Mesothelial cell of epicardium (in vitro differentiated cells): ENCODE measurements at regions not wholly inside any gene's neighbourhood (a gene's known extent, or its start where the extent isn't known, plus 50 kb on each side); places are given as distances from the start of the nearest gene placed in this dataset.

Experiments used
- DNase-seq, 2 experiments: peaks; one replicate each; pipeline ENCODE4 v3.0.0; 2021; ENCODE audit warnings: low spot score in 2 of 2; ENCODE audit not compliant: unreplicated experiment in 2 of 2
- H3K27ac Mint-ChIP-seq: 2 replicates; pipeline ENCODE4 v1.8.0; 2021; ENCODE audit warnings: mixed read lengths
- H3K27me3 Mint-ChIP-seq: 2 replicates; pipeline ENCODE4 v1.8.0; 2021; ENCODE audit warnings: low read depth, mixed read lengths
- H3K36me3 Mint-ChIP-seq: 2 replicates; pipeline ENCODE4 v1.8.0; 2021; ENCODE audit warnings: mixed read lengths
- H3K4me1 Mint-ChIP-seq: 2 replicates; pipeline ENCODE4 v1.8.0; 2021; ENCODE audit warnings: mixed read lengths
- H3K4me3 Mint-ChIP-seq: 2 replicates; pipeline ENCODE4 v1.8.0; 2021; ENCODE audit warnings: mild to moderate bottlenecking, moderate library complexity, mixed read lengths
- H3K9me3 Mint-ChIP-seq: 2 replicates; pipeline ENCODE4 v1.8.0; 2021; ENCODE audit warnings: mixed read lengths
- TF ChIP-seq, protein P1 (sequence below): fragments of 200-600 bp; sonication (generic); IDR thresholded peaks from one replicate; pipeline ENCODE4 v1.5.0; 2021; ENCODE audit warnings: antibody characterized with exemption; ENCODE audit not compliant: unreplicated experiment

DNA sequence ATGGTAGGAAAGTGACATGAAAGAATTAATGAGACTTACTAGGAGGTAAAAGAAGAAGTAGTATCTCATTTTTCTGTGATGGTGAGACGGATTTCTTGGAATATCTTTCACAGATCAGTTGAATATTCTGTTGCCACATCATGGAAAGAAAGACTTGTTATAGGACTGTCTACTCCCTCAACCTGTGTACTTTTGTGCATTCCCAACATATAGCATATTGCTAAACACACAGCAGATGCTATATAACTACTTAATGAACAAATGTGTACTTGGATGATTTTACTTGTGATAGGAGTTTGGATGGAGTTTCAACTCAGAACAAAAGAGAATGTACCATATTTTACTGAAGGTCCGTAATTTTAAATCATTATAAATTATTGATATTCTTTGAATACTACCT lies 128.5 kb downstream of the LURAP1L start:
- H3K9me3 Mint-ChIP-seq, result peaks cover 37% of the 10 kb centered on the region
- no peaks in the 10 kb centered on the region for H3K4me1 Mint-ChIP-seq
- TF ChIP-seq, protein P1, sequence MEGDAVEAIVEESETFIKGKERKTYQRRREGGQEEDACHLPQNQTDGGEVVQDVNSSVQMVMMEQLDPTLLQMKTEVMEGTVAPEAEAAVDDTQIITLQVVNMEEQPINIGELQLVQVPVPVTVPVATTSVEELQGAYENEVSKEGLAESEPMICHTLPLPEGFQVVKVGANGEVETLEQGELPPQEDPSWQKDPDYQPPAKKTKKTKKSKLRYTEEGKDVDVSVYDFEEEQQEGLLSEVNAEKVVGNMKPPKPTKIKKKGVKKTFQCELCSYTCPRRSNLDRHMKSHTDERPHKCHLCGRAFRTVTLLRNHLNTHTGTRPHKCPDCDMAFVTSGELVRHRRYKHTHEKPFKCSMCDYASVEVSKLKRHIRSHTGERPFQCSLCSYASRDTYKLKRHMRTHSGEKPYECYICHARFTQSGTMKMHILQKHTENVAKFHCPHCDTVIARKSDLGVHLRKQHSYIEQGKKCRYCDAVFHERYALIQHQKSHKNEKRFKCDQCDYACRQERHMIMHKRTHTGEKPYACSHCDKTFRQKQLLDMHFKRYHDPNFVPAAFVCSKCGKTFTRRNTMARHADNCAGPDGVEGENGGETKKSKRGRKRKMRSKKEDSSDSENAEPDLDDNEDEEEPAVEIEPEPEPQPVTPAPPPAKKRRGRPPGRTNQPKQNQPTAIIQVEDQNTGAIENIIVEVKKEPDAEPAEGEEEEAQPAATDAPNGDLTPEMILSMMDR, result no peak
- peaks cover 9% of the 10 kb centered on the region for H3K36me3 Mint-ChIP-seq
- H3K27ac Mint-ChIP-seq, result no peak overlapping the region
- DNase-seq, result no peak
- no peaks in the 10 kb centered on the region for H3K27me3 Mint-ChIP-seq
- no peak overlapping the region for H3K4me3 Mint-ChIP-seq

DNA sequence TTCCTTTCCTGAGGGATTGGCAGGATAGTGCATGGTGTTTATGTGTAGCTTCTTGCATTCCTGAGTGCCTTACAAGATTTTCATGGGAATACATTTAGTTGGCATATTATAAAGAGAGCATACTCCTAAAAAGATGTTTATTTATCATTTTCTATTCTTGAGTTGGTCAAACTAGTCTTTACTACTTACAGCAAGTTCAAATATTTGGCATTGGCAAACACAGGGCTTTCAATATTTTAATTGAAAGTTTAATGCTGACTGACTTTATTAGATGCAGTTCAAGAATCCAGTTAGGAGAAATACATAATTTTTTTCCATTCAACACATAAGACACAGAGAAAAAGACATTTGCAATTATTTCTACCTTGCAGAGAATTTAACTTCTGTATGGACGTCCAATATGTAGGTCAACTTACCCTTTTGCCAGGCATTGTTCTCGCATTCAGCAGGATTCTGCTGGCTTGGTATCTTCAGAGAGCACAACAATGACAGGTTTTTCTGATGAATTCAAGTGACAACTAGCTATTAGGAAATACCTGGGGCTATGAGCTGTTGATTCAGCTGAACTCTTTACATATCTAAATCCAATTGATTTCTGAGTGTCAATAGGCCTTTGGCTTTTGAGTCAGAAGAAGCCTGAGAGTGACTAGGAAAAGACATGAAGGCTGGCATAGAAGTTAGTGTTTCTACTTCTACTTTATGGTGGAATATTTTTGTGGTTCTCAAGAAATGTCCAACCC lies 129.6 kb downstream of the LURAP1L start:
- peaks cover 2% of the 10 kb centered on the region for H3K36me3 Mint-ChIP-seq
- H3K27me3 Mint-ChIP-seq, result no peaks in the 10 kb centered on the region
- H3K4me3 Mint-ChIP-seq, result no peak overlapping the region
- peaks cover 3% of the 10 kb centered on the region for H3K4me1 Mint-ChIP-seq
- DNase-seq, result no peak
- TF ChIP-seq, protein P1, result no peak
- peaks cover 30% of the 10 kb centered on the region for H3K9me3 Mint-ChIP-seq
- no peak overlapping the region for H3K27ac Mint-ChIP-seq

DNA sequence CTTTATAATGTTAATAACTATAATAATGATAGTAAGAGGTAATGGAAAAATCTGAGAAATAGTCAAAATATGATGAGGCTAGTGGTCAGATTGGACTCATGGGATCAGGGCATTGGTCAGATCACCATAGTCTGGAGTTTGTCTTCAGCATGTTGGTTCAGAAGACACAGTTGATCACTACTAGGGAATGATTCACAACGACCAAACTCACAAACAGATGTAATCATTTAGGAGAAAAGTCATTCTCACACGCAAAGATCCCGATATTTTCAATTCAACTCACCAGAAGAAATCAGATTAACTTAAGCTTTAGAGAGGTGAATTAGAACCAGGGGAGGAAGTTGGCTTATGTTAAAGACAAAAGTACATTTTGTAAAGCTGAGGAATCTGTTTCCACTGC lies 131.8 kb downstream of the LURAP1L start:
- Mint-ChIP-seq H3K4me1 (peaks cover 8% of the 10 kb centered on the region), H3K9me3 (peaks cover 17% of the 10 kb centered on the region), H3K4me3 (no peak overlapping the region), H3K36me3 (no peaks in the 10 kb centered on the region), H3K27ac (no peak overlapping the region), H3K27me3 (no peaks in the 10 kb centered on the region)
- TF ChIP-seq, protein P1, result no peak
- no peak for DNase-seq

DNA sequence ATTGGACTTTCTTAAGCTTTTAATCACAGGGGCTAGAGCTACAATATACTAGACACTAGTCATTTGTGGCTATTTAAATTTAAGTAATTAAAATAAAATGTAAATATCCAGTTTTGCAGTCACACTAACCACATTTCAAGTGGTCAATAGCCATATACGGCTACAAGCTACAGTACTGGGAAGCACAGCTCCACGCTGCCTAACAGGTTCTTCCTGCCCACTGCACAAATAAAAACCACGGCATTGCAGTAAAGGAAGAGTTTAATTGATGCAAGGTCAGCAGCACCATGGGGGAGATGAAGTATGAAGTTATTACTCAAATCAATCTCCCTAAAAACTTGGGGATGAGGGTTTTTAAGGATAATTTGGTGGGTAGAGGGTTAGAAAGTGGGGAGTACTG lies 134.1 kb downstream of the LURAP1L start:
- Mint-ChIP-seq H3K4me1 (peaks cover 10% of the 10 kb centered on the region), H3K36me3 (no peaks in the 10 kb centered on the region), H3K9me3 (peaks cover 3% of the 10 kb centered on the region), H3K27me3 (no peaks in the 10 kb centered on the region), H3K27ac (no peak overlapping the region), H3K4me3 (no peak overlapping the region)
- no peak for DNase-seq
- TF ChIP-seq, protein P1, result no peak

DNA sequence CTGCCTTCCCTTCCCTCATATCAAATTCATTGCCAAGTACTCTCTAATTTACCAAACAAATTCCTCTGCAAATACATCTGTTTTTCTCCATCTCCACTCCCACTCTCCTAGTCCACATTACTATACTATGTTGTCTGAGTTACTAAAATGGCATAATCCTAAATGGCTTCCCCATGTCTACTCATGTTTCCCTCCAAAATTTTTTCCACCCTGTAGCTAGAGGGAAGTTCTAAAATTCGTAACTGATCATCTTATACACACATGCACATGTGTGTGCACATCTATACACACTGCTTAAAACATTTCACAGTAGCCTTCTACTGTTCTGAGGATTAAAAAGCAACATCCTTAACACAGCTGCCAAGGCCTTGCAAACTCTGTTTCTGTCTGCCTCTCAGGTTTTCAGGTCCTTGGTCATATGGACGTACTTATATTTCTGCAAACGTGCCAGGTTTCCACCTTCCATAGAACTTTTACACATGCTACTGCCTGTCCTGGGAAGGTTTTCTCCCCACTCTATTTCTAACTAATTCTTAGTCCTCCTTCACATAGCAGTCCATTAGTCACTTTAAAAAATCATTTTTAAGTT lies 140.6 kb downstream of the LURAP1L start:
- no peak overlapping the region for H3K27ac Mint-ChIP-seq
- TF ChIP-seq, protein P1, result no peak
- DNase-seq, result no peak
- H3K9me3 Mint-ChIP-seq, result no peaks in the 10 kb centered on the region
- peaks cover 12% of the 10 kb centered on the region for H3K4me1 Mint-ChIP-seq
- H3K36me3 Mint-ChIP-seq, result no peaks in the 10 kb centered on the region
- H3K4me3 Mint-ChIP-seq, result no peak overlapping the region
- H3K27me3 Mint-ChIP-seq, result no peaks in the 10 kb centered on the region
